SU-DHL-6 (cell line): ENCODE measurements at regions not wholly inside any gene's neighbourhood (a gene's known extent, or its start where the extent isn't known, plus 50 kb on each side); places are given as distances from the start of the nearest gene placed in this dataset.

Experiments
- CTCF ChIP-seq: fragments of 200-600 bp; sonication (generic); IDR thresholded peaks from one replicate; pipeline ENCODE4 v1.5.1; 2017; ENCODE audit warnings: antibody characterized with exemption, mild to moderate bottlenecking, low read length, moderate library complexity; ENCODE audit not compliant: insufficient read depth, poor library complexity, severe bottlenecking
- EZH2phosphoT487 ChIP-seq: fragments of 200-600 bp; sonication (generic), shearing (Covaris generic); conservative IDR thresholded peaks from 2 replicates; pipeline ENCODE4 v1.6.1; 2018; ENCODE audit warnings: mild to moderate bottlenecking, antibody characterized with exemption, low read length, moderate library complexity, mixed read lengths

GRCh38 chr6:91490671-91491301, 903.9 kb upstream of the MAP3K7 start:
- no peak for TF ChIP-seq CTCF
- TF ChIP-seq EZH2phosphoT487 = no peak
